T-cell (primary cell): ENCODE measurements at regions not wholly inside any gene's neighbourhood (a gene's known extent, or its start where the extent isn't known, plus 50 kb on each side); places are given as distances from the start of the nearest gene placed in this dataset.

Experiments
- ATAC-seq, 4 experiments: fragments of 200-7000 bp in 3 of 4; fragments of 150-1000 bp in 1 of 4; cut with Tn5 transposase; replicated peaks in 1 of 4; 1 replicate in 3 of 4; 2 replicates in 1 of 4; pipeline ENCODE4 v1.10.0; 2021; ENCODE audit warnings: moderate library complexity in 3 of 4, mild to moderate bottlenecking in 2 of 4, moderate number of reproducible peaks in 1 of 4
- CTCF ChIA-PET, 2 donors: fragments of 300-600 bp; sonication (Branson Sonifier 250); formaldehyde crosslinking; loops; one replicate each; lab custom pipeline; 2022; ENCODE audit warnings: antibody characterized with exemption in 2 of 2; lab: Charles Lee
- POLR2A ChIA-PET, 2 donors: fragments of 300-600 bp; sonication (Branson Sonifier 250); formaldehyde crosslinking; loops; one replicate each; lab custom pipeline; 2022; ENCODE audit warnings: antibody characterized with exemption in 2 of 2; lab: Charles Lee
- DNase-seq, 35 experiments: peaks; one replicate each; pipeline versions ENCODE4 v3.0.0 to v3.0.0-alpha.2; 2013 to 2023
- H3K27ac ChIP-seq: one replicate; pipeline ENCODE4 v1.5.1; 2013; ENCODE audit warnings: low read length
- H3K27me3 ChIP-seq, 2 experiments: replicated peaks in 1 of 2; 1 replicate in 1 of 2; 2 replicates in 1 of 2; pipeline versions ENCODE4 v1.6.1 to v1.7.0; 2013; ENCODE audit warnings: low read length in 1 of 2, mixed read lengths in 1 of 2; ENCODE audit not compliant: control insufficient read depth in 2 of 2, insufficient read depth in 2 of 2; ENCODE audit errors: extremely low read depth in 1 of 2
- H3K36me3 ChIP-seq, 2 donors: 1 replicate in 1 of 2; 2 replicates in 1 of 2; pipeline versions ENCODE4 v1.6.1 to v1.7.0; 2013; ENCODE audit warnings: low read length in 1 of 2; ENCODE audit not compliant: control insufficient read depth in 2 of 2, insufficient read depth in 1 of 2; ENCODE audit errors: extremely low read depth in 1 of 2
- H3K4me1 ChIP-seq, 2 experiments: 1 replicate in 1 of 2; 2 replicates in 1 of 2; pipeline versions ENCODE4 v1.6.1 to v1.7.0; 2013; ENCODE audit warnings: low read length in 2 of 2, mixed read lengths in 1 of 2; ENCODE audit not compliant: insufficient read depth in 2 of 2, control insufficient read depth in 1 of 2; ENCODE audit errors: extremely low read depth in 1 of 2
- H3K4me3 ChIP-seq, 2 donors: 1 replicate in 1 of 2; 2 replicates in 1 of 2; pipeline versions ENCODE4 v1.5.1 to v1.7.0; 2013; ENCODE audit warnings: mild to moderate bottlenecking in 2 of 2, low read length in 1 of 2, moderate library complexity in 1 of 2; ENCODE audit not compliant: control insufficient read depth in 1 of 2; ENCODE audit errors: extremely low read depth in 1 of 2
- H3K9me3 ChIP-seq: 2 replicates; pipeline ENCODE4 v1.7.0; 2013
- H3K27ac Mint-ChIP-seq, 2 donors: one replicate each; pipeline ENCODE4 v1.8.0; 2020 to 2021; ENCODE audit warnings: mild to moderate bottlenecking in 2 of 2, mixed read lengths in 2 of 2
- H3K27me3 Mint-ChIP-seq, 2 donors: one replicate each; pipeline ENCODE4 v1.8.0; 2021 to 2022; ENCODE audit warnings: mixed read lengths in 2 of 2
- H3K36me3 Mint-ChIP-seq: one replicate; pipeline ENCODE4 v1.8.0; 2021; ENCODE audit warnings: mixed read lengths
- H3K4me1 Mint-ChIP-seq, 3 donors: one replicate each; pipeline ENCODE4 v1.8.0; 2020 to 2022; ENCODE audit warnings: mixed read lengths in 3 of 3, mild to moderate bottlenecking in 1 of 3
- H3K4me3 Mint-ChIP-seq, 3 donors: one replicate each; pipeline ENCODE4 v1.8.0; 2020 to 2022; ENCODE audit warnings: mild to moderate bottlenecking in 3 of 3, mixed read lengths in 3 of 3, moderate library complexity in 3 of 3
- H3K9me3 Mint-ChIP-seq, 3 donors: one replicate each; pipeline ENCODE4 v1.8.0; 2020 to 2022; ENCODE audit warnings: mixed read lengths in 3 of 3
- WGBS: methylation state at CpG from one replicate; pipeline ENCODE4 v1.1.5; 2013; ENCODE audit warnings: missing lambda C conversion rate; ENCODE audit not compliant: insufficient coverage; 5-methylcytosine and 5-hydroxymethylcytosine counted together

DNA sequence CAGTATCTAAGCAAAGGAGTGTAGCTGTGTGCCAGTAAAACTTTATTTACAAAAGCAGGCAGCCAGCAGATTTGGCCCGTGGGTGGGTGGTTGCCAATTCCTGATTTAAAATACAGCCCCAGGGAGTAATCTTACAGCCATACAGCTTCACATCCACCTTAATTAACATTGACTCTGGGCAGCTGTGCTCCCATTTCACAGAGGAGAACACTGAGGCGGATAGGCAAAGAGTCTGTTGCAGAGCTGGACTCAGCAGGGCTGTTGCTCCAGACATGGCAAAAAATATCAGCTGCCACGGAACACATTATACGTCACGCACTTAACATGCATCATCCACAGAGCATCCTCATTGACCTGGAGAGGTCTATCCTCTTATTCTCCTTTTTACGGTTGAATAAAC, 289.9 kb downstream of the DHX35 start:
- Mint-ChIP-seq H3K27ac (no peak overlapping the region), H3K36me3 (no peaks in the 10 kb centered on the region), H3K9me3 (no peaks in the 10 kb centered on the region), H3K4me3 (no peak overlapping the region), H3K27me3 (no peaks in the 10 kb centered on the region), H3K4me1 (no peaks in the 10 kb centered on the region)
- H3K4me1 ChIP-seq: no peaks in the 10 kb centered on the region
- H3K9me3 ChIP-seq: no peaks in the 10 kb centered on the region
- DNase-seq (no peak), ATAC-seq (no peak)
- ChIA-PET CTCF (no interaction called here), POLR2A (no interaction called here)
- H3K27ac ChIP-seq: no peak overlapping the region
- no peak overlapping the region for H3K4me3 ChIP-seq
- no peaks in the 10 kb centered on the region for H3K36me3 ChIP-seq
- WGBS: 66% methylated on average over 2 of the region's 6 CpGs
- no peaks in the 10 kb centered on the region for H3K27me3 ChIP-seq

GRCh38 chr20:39249798-39250197, 287.7 kb downstream of the DHX35 start:
- Histone ChIP-seq H3K27me3 (peaks cover 0 to 2% of the 10 kb centered on the region in 2 experiments), H3K9me3 (no peaks in the 10 kb centered on the region), H3K27ac (no peak overlapping the region), H3K36me3 (no peaks in the 10 kb centered on the region), H3K4me3 (no peak overlapping the region), H3K4me1 (peaks cover 6 to 10% of the 10 kb centered on the region in 2 experiments)
- Mint-ChIP-seq H3K27me3 (peaks cover 0 to 3% of the 10 kb centered on the region in 2 donors), H3K27ac (no peak overlapping the region), H3K4me1 (peaks cover 13 to 18% (median 13%) of the 10 kb centered on the region in 3 donors), H3K9me3 (no peaks in the 10 kb centered on the region), H3K4me3 (no peak overlapping the region), H3K36me3 (no peaks in the 10 kb centered on the region)
- ATAC-seq: no peak
- CTCF ChIA-PET: no interaction called here
- 48% methylated on average over 2 of the region's 4 CpGs for WGBS
- POLR2A ChIA-PET: no interaction called here
- DNase-seq: no peak

GRCh38 chr20:39248862-39249485, 286.8 kb downstream of the DHX35 start:
- Histone ChIP-seq H3K4me3 (no peak overlapping the region), H3K27ac (no peak overlapping the region), H3K4me1 (peaks cover 6 to 10% of the 10 kb centered on the region in 2 experiments), H3K9me3 (no peaks in the 10 kb centered on the region), H3K27me3 (peaks cover 0 to 4% of the 10 kb centered on the region in 2 experiments), H3K36me3 (no peaks in the 10 kb centered on the region)
- Mint-ChIP-seq H3K4me1 (peaks cover 13 to 20% (median 13%) of the 10 kb centered on the region in 3 donors), H3K9me3 (no peaks in the 10 kb centered on the region), H3K4me3 (no peak overlapping the region), H3K27ac (no peak overlapping the region), H3K36me3 (no peaks in the 10 kb centered on the region), H3K27me3 (peaks cover 0 to 5% of the 10 kb centered on the region in 2 donors)
- DNase-seq: no peak
- no peak for ATAC-seq
- POLR2A ChIA-PET: no interaction called here
- CTCF ChIA-PET: interaction anchor here in 1 of 2 donors (0.6 kb wide), 1 partner anchor 1710 kb away, joined by 6 read pairs; no protein-coding TSS in a partner anchor

DNA sequence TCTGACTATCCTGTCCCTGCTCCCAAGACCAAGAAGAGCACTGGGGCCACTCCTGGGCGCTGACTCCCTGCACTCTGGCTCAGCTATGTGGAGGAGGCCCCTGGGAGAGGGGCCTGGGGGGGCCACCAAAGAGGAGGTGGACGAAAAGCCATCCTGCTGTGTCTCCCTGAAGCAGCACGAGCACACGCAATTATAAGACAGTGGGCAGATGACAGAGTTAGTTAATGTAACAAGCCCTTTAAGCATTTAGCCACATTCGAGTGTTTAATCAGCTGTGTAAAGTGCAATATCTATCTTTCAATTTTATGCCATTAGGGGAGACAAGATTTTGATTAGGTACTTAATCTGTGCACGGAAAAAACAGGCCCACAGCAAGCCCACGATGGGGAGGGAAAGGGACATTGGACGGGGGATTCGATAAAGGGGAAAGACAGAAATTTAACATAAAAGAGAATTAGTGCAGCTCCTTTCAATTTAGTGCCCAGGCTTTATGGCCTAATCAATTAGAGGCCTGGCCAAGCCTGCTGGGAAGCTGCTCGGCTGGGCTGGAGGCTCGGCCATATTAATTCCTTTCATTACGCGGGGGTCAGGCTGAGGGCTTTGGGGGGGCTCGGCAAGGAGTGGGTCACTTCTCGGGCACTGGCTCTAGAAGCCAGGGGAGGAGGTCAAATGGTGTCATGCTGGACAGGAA, 286.2 kb downstream of the DHX35 start:
- CTCF ChIA-PET: interaction anchor here in 1 of 2 donors (0.6 to 1.1 kb wide), 2 partner anchors 14 to 1710 kb away, joined by 3 to 6 read pairs; no protein-coding TSS in a partner anchor
- 85% methylated on average over 9 of the region's 15 CpGs for WGBS
- H3K9me3 Mint-ChIP-seq: peaks cover 0 to 1% (median 0%) of the 10 kb centered on the region in 3 donors
- H3K4me1 Mint-ChIP-seq: peaks cover 13 to 20% (median 13%) of the 10 kb centered on the region in 3 donors
- H3K27me3 Mint-ChIP-seq: peaks cover 0 to 5% of the 10 kb centered on the region in 2 donors
- no peaks in the 10 kb centered on the region for H3K36me3 Mint-ChIP-seq
- ATAC-seq (no peak), DNase-seq (no peak)
- H3K36me3 ChIP-seq: no peaks in the 10 kb centered on the region
- H3K9me3 ChIP-seq: no peaks in the 10 kb centered on the region
- H3K4me3 ChIP-seq: no peak overlapping the region
- H3K4me3 Mint-ChIP-seq: no peak overlapping the region
- peaks cover 0 to 4% of the 10 kb centered on the region in 2 experiments for H3K27me3 ChIP-seq
- no peak overlapping the region for H3K27ac Mint-ChIP-seq
- POLR2A ChIA-PET: no interaction called here
- peaks cover 6 to 10% of the 10 kb centered on the region in 2 experiments for H3K4me1 ChIP-seq
- no peak overlapping the region for H3K27ac ChIP-seq

- H3K36me3 ChIP-seq: no peaks in the 10 kb centered on the region
These were observed 284.3 kb downstream of the DHX35 start for GRCh38 chr20:39246436-39246835.

DNA sequence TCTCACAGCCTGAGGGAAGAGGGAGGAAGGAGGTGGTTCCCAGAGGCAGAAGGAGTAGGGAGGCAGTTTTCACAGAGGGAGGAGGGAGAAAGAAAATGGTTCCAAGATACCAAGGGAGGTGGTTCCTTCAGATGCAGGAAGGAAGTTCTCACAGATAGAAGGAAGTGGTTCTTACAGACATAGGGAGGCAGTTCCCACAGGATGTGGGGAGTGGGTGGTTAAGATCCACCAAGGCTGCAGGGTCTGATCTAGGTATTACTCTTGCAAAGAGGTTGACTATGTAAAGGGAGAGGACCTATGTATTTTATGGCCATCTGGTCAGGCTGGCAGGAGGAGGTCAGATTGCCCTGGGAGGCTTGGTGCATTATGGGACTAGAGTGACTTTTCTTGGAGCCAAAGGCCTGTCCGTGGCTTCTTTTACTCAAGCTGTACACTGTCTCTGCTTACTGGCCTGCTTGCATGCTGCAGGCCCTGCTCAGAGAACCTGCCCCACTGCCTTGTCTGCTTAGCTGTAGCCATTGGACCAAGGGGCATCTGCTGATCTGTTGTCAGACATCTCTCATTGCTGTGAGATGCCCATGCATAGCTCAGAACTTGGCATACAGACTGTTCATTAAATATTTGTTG, 283.7 kb downstream of the DHX35 start:
- no peak overlapping the region for H3K4me3 ChIP-seq
- Mint-ChIP-seq H3K4me1 (peaks cover 13 to 20% (median 13%) of the 10 kb centered on the region in 3 donors), H3K4me3 (peak overlapping the region in 1 of 3 donors; percentile 5), H3K36me3 (no peaks in the 10 kb centered on the region), H3K27ac (no peak overlapping the region), H3K27me3 (peaks cover 0 to 5% of the 10 kb centered on the region in 2 donors), H3K9me3 (peaks cover 0 to 10% (median 4%) of the 10 kb centered on the region in 3 donors)
- no peaks in the 10 kb centered on the region for H3K36me3 ChIP-seq
- no peak overlapping the region for H3K27ac ChIP-seq
- POLR2A ChIA-PET: no interaction called here
- no peak for ATAC-seq
- H3K27me3 ChIP-seq: peaks cover 0 to 4% of the 10 kb centered on the region in 2 experiments
- DNase-seq: no peak
- CTCF ChIA-PET: no interaction called here
- peaks cover 6 to 10% of the 10 kb centered on the region in 2 experiments for H3K4me1 ChIP-seq
- no peaks in the 10 kb centered on the region for H3K9me3 ChIP-seq
- WGBS: 64% methylated on average over 1 of the region's 1 CpG

More at GRCh38 chr20:39246436-39246835, 284.3 kb downstream of the DHX35 start:
- peaks cover 0 to 5% of the 10 kb centered on the region in 2 donors for H3K27me3 Mint-ChIP-seq
- Histone ChIP-seq H3K27me3 (peaks cover 0 to 4% of the 10 kb centered on the region in 2 experiments), H3K27ac (no peak overlapping the region), H3K4me1 (peaks cover 6 to 10% of the 10 kb centered on the region in 2 experiments), H3K9me3 (no peaks in the 10 kb centered on the region), H3K4me3 (no peak overlapping the region)
- H3K36me3 Mint-ChIP-seq: no peaks in the 10 kb centered on the region
- ChIA-PET CTCF (no interaction called here), POLR2A (no interaction called here)
- no peak overlapping the region for H3K27ac Mint-ChIP-seq
- peaks cover 0 to 10% (median 4%) of the 10 kb centered on the region in 3 donors for H3K9me3 Mint-ChIP-seq
- ATAC-seq: no peak
- 41% methylated on average over 2 of the region's 4 CpGs for WGBS
- DNase-seq: no peak
- H3K4me3 Mint-ChIP-seq: no peak overlapping the region
- H3K4me1 Mint-ChIP-seq: peaks cover 13 to 20% (median 13%) of the 10 kb centered on the region in 3 donors
